GM21360 (cell line): ENCODE measurements at regions not wholly inside any gene's neighbourhood (a gene's known extent, or its start where the extent isn't known, plus 50 kb on each side); places are given as distances from the start of the nearest gene placed in this dataset.
"Not testable (repeated sequence)": the region's sequence is repeated elsewhere in the genome, so short reads cannot be mapped to it uniquely, and the experiment has no call there.

Source experiments
- ATAC-seq: cut with Tn5 transposase; IDR thresholded peaks from one replicate; pipeline ENCODE4 v1.9.1; 2021; ENCODE audit warnings: mild to moderate bottlenecking, moderate library complexity; ENCODE audit not compliant: unreplicated experiment

- no peak for ATAC-seq
These were observed 129.8 kb upstream of the CHODL start for GRCh38 chr21:18114810-18115209.

DNA sequence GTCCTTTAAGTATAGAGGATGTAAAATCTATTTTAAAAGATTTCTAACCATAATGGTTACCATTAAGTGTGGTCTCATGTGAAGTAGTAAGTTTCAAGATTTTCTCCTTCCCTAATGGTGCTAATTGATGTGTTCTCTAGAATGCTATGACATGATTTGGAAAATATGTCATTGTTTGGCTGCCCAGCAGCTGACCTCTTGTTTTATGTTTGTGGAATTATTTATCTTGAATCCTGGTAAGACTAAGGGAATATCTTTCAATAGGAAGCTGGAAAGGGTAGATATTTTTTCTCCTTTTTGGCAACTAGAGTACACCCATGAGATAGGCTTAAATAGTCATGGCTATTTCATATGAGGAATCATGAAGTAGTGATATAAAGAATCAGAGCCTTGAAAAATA lies 139.8 kb upstream of the CHODL start:
- ATAC-seq = no peak

- not testable (repeated sequence) for ATAC-seq
These were observed 148.2 kb upstream of the CHODL start for GRCh38 chr21:18096413-18096812.

DNA sequence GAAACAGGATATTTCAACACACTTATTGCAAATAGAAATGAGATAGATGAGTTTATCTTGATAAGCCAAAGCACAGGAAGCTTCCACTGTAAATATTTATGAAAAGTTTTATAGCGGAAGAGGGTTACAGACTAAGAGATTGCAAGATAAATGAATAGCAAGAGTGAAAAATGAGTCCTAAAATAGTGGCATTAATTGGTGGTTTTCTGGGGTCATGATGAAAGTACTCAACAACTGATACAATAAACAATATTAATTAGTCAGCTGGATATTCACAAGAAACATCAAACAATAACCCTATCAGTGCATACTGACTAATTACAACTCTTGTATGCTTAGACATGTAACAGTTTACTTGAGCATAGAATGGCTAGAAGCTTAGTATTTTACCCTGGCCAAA lies 154.8 kb upstream of the CHODL start:
- no peak for ATAC-seq

- ATAC-seq = no peak
These were observed 174.2 kb upstream of the CHODL start for GRCh38 chr21:18070392-18070791.

- ATAC-seq = no peak
These were observed 174.8 kb upstream of the CHODL start for GRCh38 chr21:18069875-18070274.

DNA sequence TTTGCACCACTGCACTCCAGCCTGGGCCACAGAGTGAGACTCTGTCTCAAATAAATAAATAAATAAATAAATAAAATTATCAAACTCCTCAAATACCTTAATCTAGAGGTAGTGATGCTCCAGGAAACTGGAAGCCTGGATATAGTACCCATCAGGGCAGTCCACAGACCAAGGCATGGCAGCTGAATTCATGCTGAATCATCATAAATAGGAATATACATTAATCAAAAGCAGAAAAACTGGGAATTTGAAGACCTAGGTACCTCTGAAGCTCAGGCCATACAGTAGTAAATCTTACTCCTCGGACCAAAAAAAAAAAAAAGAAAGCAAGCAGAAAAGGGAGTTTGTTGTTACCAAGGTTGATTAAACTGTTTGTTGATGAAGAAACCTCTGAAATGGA lies 184.2 kb upstream of the CHODL start:
- no peak for ATAC-seq

- no peak for ATAC-seq
These were observed 185.8 kb upstream of the CHODL start for GRCh38 chr21:18058731-18059398.

- no peak for ATAC-seq
These were observed 191.5 kb upstream of the CHODL start for GRCh38 chr21:18053151-18053550.

- no peak for ATAC-seq
These were observed 195.2 kb upstream of the CHODL start for GRCh38 chr21:18049461-18049860.

DNA sequence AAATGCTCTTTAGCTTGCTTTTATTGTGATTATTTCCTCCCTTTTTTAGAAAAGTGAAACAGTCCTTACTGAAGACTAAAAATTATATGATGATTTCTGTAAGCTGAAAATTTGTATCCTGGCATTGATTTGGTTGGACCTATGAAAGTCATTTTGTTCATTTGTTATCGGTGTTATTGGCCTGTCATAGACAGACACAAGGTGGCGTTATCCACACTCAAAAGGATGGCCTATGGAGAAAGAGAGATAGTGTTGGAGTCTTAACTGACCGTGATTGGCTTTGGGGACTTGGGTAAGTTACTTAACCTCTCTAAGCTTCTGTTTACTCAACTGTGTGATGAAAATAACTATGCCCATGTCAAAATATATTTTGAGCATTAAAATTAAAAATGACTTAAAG lies 203.6 kb upstream of the CHODL start:
- ATAC-seq = no peak

- ATAC-seq = no peak
These were observed 211.1 kb upstream of the C21orf91 start for GRCh38 chr21:18030248-18030647.

- ATAC-seq = no peak
These were observed 207.2 kb upstream of the C21orf91 start for GRCh38 chr21:18026359-18026758.

GRCh38 chr21:18023711-18024110 lies 204.6 kb upstream of the C21orf91 start:
- no peak for ATAC-seq

DNA sequence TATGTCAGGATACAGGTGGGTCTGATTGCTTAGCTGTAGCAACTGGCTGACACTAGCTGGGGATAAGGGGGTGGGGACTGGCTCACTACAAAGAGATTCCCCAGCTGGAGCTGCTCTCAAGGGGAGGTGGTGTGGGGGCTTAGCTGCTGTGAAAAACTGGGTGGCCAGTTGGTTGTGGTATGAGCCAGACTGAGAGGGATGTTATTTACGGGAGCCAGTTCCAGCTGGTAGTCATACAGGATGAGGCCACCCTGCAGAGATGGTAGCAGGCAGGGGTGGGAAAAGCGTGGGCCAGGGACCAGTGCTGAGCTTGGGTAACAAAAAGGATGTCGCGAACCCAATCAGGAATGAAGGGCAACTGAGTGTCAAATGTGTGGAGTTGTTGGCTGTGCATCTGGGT lies 204.0 kb upstream of the C21orf91 start:
- no peak for ATAC-seq

GRCh38 chr21:18007121-18007520 lies 188.0 kb upstream of the C21orf91 start:
- ATAC-seq = no peak

DNA sequence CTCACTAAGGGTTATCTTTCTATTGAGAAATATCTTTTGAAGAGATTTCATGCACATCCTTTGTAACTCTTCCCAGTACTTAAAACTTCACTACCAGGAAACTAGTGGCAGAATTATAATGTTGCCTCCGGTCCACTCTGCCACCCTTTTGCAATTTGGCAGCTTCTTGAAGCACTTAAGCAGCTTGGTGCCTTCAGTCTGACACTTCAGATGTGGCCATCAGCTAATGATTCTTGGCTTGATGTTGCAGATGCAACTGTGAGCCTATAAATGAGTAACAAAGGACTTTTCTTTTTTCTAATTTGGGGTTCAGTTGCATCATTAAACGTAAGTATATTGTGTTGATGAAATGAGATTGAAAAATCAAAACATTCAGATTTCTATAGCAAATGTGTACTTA lies 187.5 kb upstream of the C21orf91 start:
- no peak for ATAC-seq

DNA sequence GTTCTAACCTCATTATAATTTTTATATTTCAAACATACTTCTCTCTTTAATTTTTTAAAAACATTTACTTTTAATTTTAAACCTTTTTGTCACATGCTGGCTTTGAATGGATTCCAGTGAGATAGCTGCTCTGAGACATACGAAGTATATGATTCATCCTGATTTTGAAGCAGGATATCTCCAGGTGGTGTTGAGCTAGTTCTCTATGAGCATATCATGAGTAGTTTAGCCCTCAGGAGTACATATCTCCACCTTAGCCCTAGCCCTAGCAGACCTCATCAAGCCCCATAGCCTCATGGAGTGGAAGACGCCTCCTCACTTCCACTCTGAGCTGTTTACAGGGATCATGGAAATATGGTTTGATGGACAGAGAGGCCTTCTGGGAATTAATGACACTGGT lies 183.2 kb upstream of the C21orf91 start:
- no peak for ATAC-seq

DNA sequence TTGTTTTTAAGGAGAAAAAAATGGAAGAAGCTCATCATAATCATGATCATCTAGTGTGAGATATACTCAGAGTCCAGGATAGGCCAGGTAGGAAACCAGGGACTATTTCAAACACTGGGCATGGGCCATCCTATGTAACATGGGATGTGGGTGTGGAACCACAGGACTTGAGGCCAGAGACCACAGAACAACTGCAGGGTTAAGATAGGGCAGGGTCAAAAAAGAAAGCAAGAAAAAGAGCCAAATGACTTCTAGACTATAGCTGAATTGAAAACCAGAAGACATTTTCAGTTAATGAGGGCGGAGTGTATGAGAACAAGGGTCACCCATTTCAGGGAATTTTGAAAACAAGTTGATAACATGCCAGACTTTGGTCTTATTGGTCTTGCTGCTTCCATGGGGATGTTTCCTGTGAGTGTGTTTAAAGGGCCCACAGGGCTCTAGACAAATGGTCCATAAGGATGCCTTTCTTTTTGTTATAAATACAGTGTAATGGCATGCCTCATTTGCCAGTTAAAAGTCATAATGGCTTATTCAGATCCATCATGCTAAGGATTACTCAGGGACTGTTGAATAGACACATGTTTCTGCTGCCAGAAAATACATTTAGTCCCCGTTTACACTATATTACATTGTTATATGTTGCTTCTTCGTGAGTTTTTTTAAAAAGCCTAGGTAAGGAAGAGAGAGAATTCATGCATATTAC lies 182.0 kb upstream of the C21orf91 start:
- no peak for ATAC-seq

- ATAC-seq = not testable (repeated sequence)
These were observed 179.4 kb upstream of the C21orf91 start for GRCh38 chr21:17998599-17998998.

DNA sequence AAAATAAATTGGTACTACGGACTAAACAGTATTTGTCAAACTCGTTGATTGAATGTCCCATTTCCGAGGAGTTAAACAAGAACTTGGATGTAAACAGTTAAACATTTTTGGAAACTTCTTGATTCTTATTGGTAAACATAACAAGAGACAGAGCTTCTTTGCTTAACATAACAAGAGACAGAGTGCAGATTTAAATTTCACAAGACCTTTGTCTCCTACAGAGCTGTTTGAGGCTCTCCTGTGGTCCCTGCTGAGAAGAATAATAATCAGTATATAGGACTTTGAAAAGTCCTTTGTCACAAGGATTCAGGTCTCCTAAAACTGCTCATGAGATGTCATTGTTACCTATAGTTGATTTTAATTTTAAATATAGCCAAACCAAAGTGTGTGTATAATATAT lies 170.6 kb upstream of the C21orf91 start:
- no peak for ATAC-seq

DNA sequence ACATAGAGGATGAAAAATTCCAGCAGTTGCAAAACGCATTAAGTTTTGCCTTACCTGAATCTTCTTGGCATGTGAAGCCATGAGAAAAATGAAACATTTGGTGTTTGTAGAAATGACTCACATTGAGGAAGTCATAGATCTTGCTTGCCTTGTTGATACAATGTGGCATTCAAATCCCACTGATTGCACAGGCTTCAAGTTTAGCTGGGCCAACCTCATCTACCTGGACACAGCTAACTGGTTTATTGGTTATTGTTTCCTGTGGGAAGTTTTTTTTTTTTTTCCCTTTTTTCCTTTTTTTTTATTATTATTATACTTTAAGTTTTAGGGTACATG lies 168.9 kb upstream of the C21orf91 start:
- no peak for ATAC-seq
